Left lung (tissue), 4 donors: ENCODE measurements at regions not wholly inside any gene's neighbourhood (a gene's known extent, or its start where the extent isn't known, plus 50 kb on each side); places are given as distances from the start of the nearest gene placed in this dataset.

Experiments
- ATAC-seq: fragments of 200-7000 bp; cut with Tn5 transposase; one replicate; pipeline ENCODE4 v1.9.1; 2020; ENCODE audit warnings: moderate library complexity
- DNase-seq, 4 donors: peaks; one replicate each; pipeline ENCODE4 v3.0.0-alpha.2; 2013 to 2020
- H3K27ac ChIP-seq, 2 donors: fragments of 200-600 bp; sonication (generic) in 1 of 2; one replicate each; pipeline versions ENCODE4 v1.5.0 to v1.8.0; 2020 to 2021
- H3K27me3 ChIP-seq, 2 donors: fragments of 200-600 bp; sonication (generic) in 1 of 2; one replicate each; pipeline versions ENCODE4 v1.5.0 to v1.8.0; 2020 to 2021
- H3K36me3 ChIP-seq, 2 donors: fragments of 200-600 bp; sonication (generic) in 1 of 2; one replicate each; pipeline versions ENCODE4 v1.5.0 to v1.8.0; 2020 to 2021
- H3K4me1 ChIP-seq, 2 donors: fragments of 200-600 bp; one replicate each; pipeline ENCODE4 v1.8.0; 2021
- H3K4me3 ChIP-seq, 2 donors: fragments of 200-600 bp; sonication (generic) in 1 of 2; one replicate each; pipeline versions ENCODE4 v1.5.0 to v1.8.0; 2020 to 2021; ENCODE audit warnings: mild to moderate bottlenecking in 1 of 2
- H3K9me3 ChIP-seq, 2 donors: fragments of 200-600 bp; sonication (generic) in 1 of 2; one replicate each; pipeline versions ENCODE4 v1.5.0 to v1.8.0; 2020 to 2021
- CTCF ChIP-seq, 2 donors: fragments of 200-600 bp; sonication (generic) in 1 of 2; IDR thresholded peaks; one replicate each; pipeline versions ENCODE4 v1.5.0 to v1.8.0; 2021; ENCODE audit warnings: antibody characterized with exemption in 2 of 2
- intact Hi-C, 2 donors: fragments of 100-400 bp; cut with DNase I; formaldehyde crosslinking; loops; one replicate each; pipeline versions ENCODE4 v1.11.2 to v1.14.2; 2022
- donor health status: DM: no; HTN: yes; CAD: no.
- donor health status: DM: no; HTN: no; CAD: no.

DNA sequence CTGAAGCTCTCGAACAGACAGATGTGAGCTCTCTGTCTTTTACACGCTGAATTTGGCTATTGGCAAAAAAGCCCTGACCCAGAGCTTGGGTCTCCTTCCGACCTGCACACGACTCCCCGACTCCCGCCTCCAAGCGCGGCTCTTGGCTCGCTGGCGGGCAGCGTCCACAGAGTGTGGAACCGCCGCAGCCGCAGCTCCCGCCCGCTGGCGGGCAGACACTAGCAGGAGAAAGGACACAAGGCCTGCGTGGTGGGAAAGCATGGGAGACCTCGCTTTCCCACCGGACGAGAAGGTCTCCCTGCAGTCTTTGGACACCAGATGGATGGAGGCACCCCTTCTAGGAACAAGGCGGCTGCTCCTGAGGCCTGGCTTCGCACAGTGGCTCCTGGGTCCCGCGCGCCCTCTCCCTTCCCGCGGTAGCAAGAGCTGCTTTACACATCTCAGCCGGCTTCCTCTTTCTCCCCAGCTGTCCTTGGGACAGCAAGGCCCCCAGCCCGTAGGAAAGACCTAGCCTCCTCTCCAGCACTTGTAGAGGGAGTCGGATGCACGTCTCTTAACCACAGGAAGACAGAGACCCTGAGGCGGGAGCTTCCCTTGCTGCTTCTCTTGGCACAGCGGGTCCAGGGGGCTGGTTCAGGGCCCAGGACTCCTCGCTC, 92.1 kb downstream of the PRKAB2 start:
- Histone ChIP-seq H3K4me3 (no peak overlapping the region), H3K27me3 (peaks cover 69 to 100% of the 10 kb centered on the region in 2 donors), H3K36me3 (no peaks in the 10 kb centered on the region), H3K4me1 (peaks cover 6 to 24% of the 10 kb centered on the region in 2 donors), H3K27ac (no peak overlapping the region), H3K9me3 (no peaks in the 10 kb centered on the region)
- DNase-seq = peak in 2 of 4 donors; percentile 25 to 30
- no peak for TF ChIP-seq CTCF (IDR thresholded peaks at IDR 0.05)
- ATAC-seq = no peak
- intact Hi-C loops = no loop called here

GRCh38 chr1:147079400-147080005, 92.8 kb downstream of the PRKAB2 start:
- no peak for TF ChIP-seq CTCF (IDR thresholded peaks at IDR 0.05)
- no peak for ATAC-seq
- H3K36me3 ChIP-seq = no peaks in the 10 kb centered on the region
- intact Hi-C loops = no loop called here
- no peaks in the 10 kb centered on the region for H3K9me3 ChIP-seq
- peaks cover 69 to 100% of the 10 kb centered on the region in 2 donors for H3K27me3 ChIP-seq
- DNase-seq = no peak
- peaks cover 4 to 20% of the 10 kb centered on the region in 2 donors for H3K4me1 ChIP-seq
- no peak overlapping the region for H3K4me3 ChIP-seq
- H3K27ac ChIP-seq = no peak overlapping the region

GRCh38 chr1:147078606-147079399, 93.5 kb downstream of the PRKAB2 start:
- H3K4me1 ChIP-seq = peaks cover 4 to 14% of the 10 kb centered on the region in 2 donors
- TF ChIP-seq CTCF (IDR thresholded peaks at IDR 0.05) = no peak

GRCh38 chr1:147077936-147078605, 94.2 kb downstream of the PRKAB2 start:
- no peak for ATAC-seq
- peaks cover 4 to 11% of the 10 kb centered on the region in 2 donors for H3K4me1 ChIP-seq
- TF ChIP-seq CTCF (IDR thresholded peaks at IDR 0.05) = no peak
- intact Hi-C loops = no loop called here
- no peak overlapping the region for H3K4me3 ChIP-seq
- peak in 1 of 4 donors; percentile 59 for DNase-seq
- peaks cover 63 to 100% of the 10 kb centered on the region in 2 donors for H3K27me3 ChIP-seq
- no peaks in the 10 kb centered on the region for H3K36me3 ChIP-seq
- H3K9me3 ChIP-seq = no peaks in the 10 kb centered on the region
- H3K27ac ChIP-seq = no peak overlapping the region

More at GRCh38 chr1:147078606-147079399, 93.5 kb downstream of the PRKAB2 start:
- intact Hi-C loops = no loop called here
- no peak overlapping the region for H3K4me3 ChIP-seq
- H3K27ac ChIP-seq = no peak overlapping the region
- no peaks in the 10 kb centered on the region for H3K36me3 ChIP-seq
- H3K9me3 ChIP-seq = no peaks in the 10 kb centered on the region
- peaks cover 66 to 100% of the 10 kb centered on the region in 2 donors for H3K27me3 ChIP-seq
- ATAC-seq (no peak), DNase-seq (no peak)
